Nephron progenitor cell (in vitro differentiated cells): ENCODE measurements at regions not wholly inside any gene's neighbourhood (a gene's known extent, or its start where the extent isn't known, plus 50 kb on each side); places are given as distances from the start of the nearest gene placed in this dataset.
"Not testable (repeated sequence)": the region's sequence is repeated elsewhere in the genome, so short reads cannot be mapped to it uniquely, and the experiment has no call there.

Experiments
- DNase-seq: peaks from one replicate; pipeline ENCODE4 v3.0.0; 2021
- H3K27ac Mint-ChIP-seq: 2 replicates; pipeline ENCODE4 v1.8.0; 2021; ENCODE audit warnings: mild to moderate bottlenecking, moderate library complexity, mixed read lengths
- H3K27me3 Mint-ChIP-seq: 2 replicates; pipeline ENCODE4 v1.8.0; 2021; ENCODE audit warnings: mild to moderate bottlenecking, low read depth, mixed read lengths; ENCODE audit not compliant: poor library complexity
- H3K36me3 Mint-ChIP-seq: 2 replicates; pipeline ENCODE4 v1.8.0; 2021; ENCODE audit warnings: low read depth, mixed read lengths
- H3K4me1 Mint-ChIP-seq: 2 replicates; pipeline ENCODE4 v1.8.0; 2021; ENCODE audit warnings: mixed read lengths
- H3K4me3 Mint-ChIP-seq: 2 replicates; pipeline ENCODE4 v1.8.0; 2021; ENCODE audit warnings: mild to moderate bottlenecking, moderate library complexity, mixed read lengths
- H3K9me3 Mint-ChIP-seq: 2 replicates; pipeline ENCODE4 v1.8.0; 2021; ENCODE audit warnings: mild to moderate bottlenecking, moderate library complexity, mixed read lengths
- CTCF ChIP-seq: fragments of 200-600 bp; sonication (generic); IDR thresholded peaks from 2 replicates; pipeline ENCODE4 v1.5.0; 2021; ENCODE audit warnings: antibody characterized with exemption

GRCh38 chr5:54404568-54404967, 50.9 kb upstream of the HSPB3 start:
- peaks cover 6% of the 10 kb centered on the region for H3K4me1 Mint-ChIP-seq
- no peak overlapping the region for H3K27ac Mint-ChIP-seq
- no peaks in the 10 kb centered on the region for H3K9me3 Mint-ChIP-seq
- no peak for TF ChIP-seq CTCF
- H3K4me3 Mint-ChIP-seq, result no peak overlapping the region
- no peaks in the 10 kb centered on the region for H3K36me3 Mint-ChIP-seq
- H3K27me3 Mint-ChIP-seq, result peaks cover 4% of the 10 kb centered on the region
- no peak for DNase-seq

- H3K36me3 Mint-ChIP-seq, result no peaks in the 10 kb centered on the region
- peaks cover 6% of the 10 kb centered on the region for H3K4me1 Mint-ChIP-seq
- H3K27ac Mint-ChIP-seq, result no peak overlapping the region
- H3K27me3 Mint-ChIP-seq, result peaks cover 4% of the 10 kb centered on the region
- no peaks in the 10 kb centered on the region for H3K9me3 Mint-ChIP-seq
- TF ChIP-seq CTCF, result no peak
- no peak for DNase-seq
- H3K4me3 Mint-ChIP-seq, result no peak overlapping the region
Measured at GRCh38 chr5:54403885-54404416, 51.5 kb upstream of the HSPB3 start.

- H3K27me3 Mint-ChIP-seq, result peaks cover 4% of the 10 kb centered on the region
- no peaks in the 10 kb centered on the region for H3K9me3 Mint-ChIP-seq
- no peak overlapping the region for H3K4me3 Mint-ChIP-seq
- H3K36me3 Mint-ChIP-seq, result no peaks in the 10 kb centered on the region
- peaks cover 6% of the 10 kb centered on the region for H3K4me1 Mint-ChIP-seq
- no peak overlapping the region for H3K27ac Mint-ChIP-seq
- TF ChIP-seq CTCF, result no peak
- DNase-seq, result no peak
Measured at GRCh38 chr5:54403121-54403520, 52.4 kb upstream of the HSPB3 start.

GRCh38 chr5:54401515-54401914, 54.0 kb upstream of the HSPB3 start:
- no peak overlapping the region for H3K4me3 Mint-ChIP-seq
- H3K27ac Mint-ChIP-seq, result no peak overlapping the region
- DNase-seq, result no peak
- no peak for TF ChIP-seq CTCF
- H3K36me3 Mint-ChIP-seq, result no peaks in the 10 kb centered on the region
- no peaks in the 10 kb centered on the region for H3K9me3 Mint-ChIP-seq
- H3K27me3 Mint-ChIP-seq, result peaks cover 6% of the 10 kb centered on the region
- H3K4me1 Mint-ChIP-seq, result peaks cover 6% of the 10 kb centered on the region

GRCh38 chr5:54398191-54398590, 57.3 kb upstream of the HSPB3 start:
- no peaks in the 10 kb centered on the region for H3K4me1 Mint-ChIP-seq
- no peaks in the 10 kb centered on the region for H3K9me3 Mint-ChIP-seq
- peak overlapping the region; percentile 18 for H3K27ac Mint-ChIP-seq
- TF ChIP-seq CTCF, result no peak
- no peak overlapping the region for H3K4me3 Mint-ChIP-seq
- no peak for DNase-seq
- H3K36me3 Mint-ChIP-seq, result no peaks in the 10 kb centered on the region
- H3K27me3 Mint-ChIP-seq, result peaks cover 7% of the 10 kb centered on the region

GRCh38 chr5:54397420-54397819, 58.1 kb upstream of the HSPB3 start:
- Mint-ChIP-seq H3K27me3 (peaks cover 7% of the 10 kb centered on the region), H3K36me3 (no peaks in the 10 kb centered on the region), H3K27ac (peak overlapping the region; percentile 18), H3K9me3 (no peaks in the 10 kb centered on the region), H3K4me3 (no peak overlapping the region), H3K4me1 (no peaks in the 10 kb centered on the region)
- DNase-seq, result no peak
- TF ChIP-seq CTCF, result no peak

GRCh38 chr5:54393007-54393406, 62.5 kb upstream of the HSPB3 start:
- not testable (repeated sequence) for H3K27me3 Mint-ChIP-seq
- peaks cover 17% of the 10 kb centered on the region for H3K4me1 Mint-ChIP-seq

More at GRCh38 chr5:54393007-54393406, 62.5 kb upstream of the HSPB3 start:
- H3K27ac Mint-ChIP-seq, H3K36me3 Mint-ChIP-seq, DNase-seq, H3K4me3 Mint-ChIP-seq, H3K9me3 Mint-ChIP-seq: not testable (repeated sequence)
